ENCODE measurements at regions not wholly inside any gene's neighbourhood (a gene's known extent, or its start where the extent isn't known, plus 50 kb on each side); places are given as distances from the start of the nearest gene placed in this dataset.

GRCh38 chr2:38220164-38220563 lies 144.2 kb upstream of the CYP1B1 start:
- TF ChIP-seq EZH2 (IDR thresholded peaks at IDR 0.05) = no peak
- TF ChIP-seq POLR2AphosphoS5 (IDR thresholded peaks at IDR 0.05; ENCODE audit: borderline replicate concordance, low read depth, low read length) = no peak
- TF ChIP-seq FOXP2 (optimal IDR thresholded peaks at IDR 0.05; ENCODE audit: control extremely low read depth, extremely low read length, insufficient read depth) = no peak

Data from SK-N-MC (cell line).